HUDEP-2 (cell line): ENCODE measurements at regions not wholly inside any gene's neighbourhood (a gene's known extent, or its start where the extent isn't known, plus 50 kb on each side); places are given as distances from the start of the nearest gene placed in this dataset.
"Not testable (repeated sequence)": the region's sequence is repeated elsewhere in the genome, so short reads cannot be mapped to it uniquely, and the experiment has no call there.

Source experiments
- DNase-seq, 76 experiments: peaks; one replicate each; lab custom pipeline; 2025; ENCODE audit not compliant: unreplicated experiment in 76 of 76; lab: John Stamatoyannopoulos, UW

- DNase-seq: no peak
Measured at GRCh38 chr1:118479351-118479750, 294.3 kb upstream of the SPAG17 start.

GRCh38 chr1:118473825-118474224 lies 288.8 kb upstream of the SPAG17 start:
- DNase-seq: no peak

GRCh38 chr1:118464460-118464859 lies 279.4 kb upstream of the SPAG17 start:
- not testable (repeated sequence) for DNase-seq

GRCh38 chr1:118461154-118461553 lies 276.1 kb upstream of the SPAG17 start:
- DNase-seq: peak in 1 of 76 experiments; percentile 3

- no peak for DNase-seq
Measured at GRCh38 chr1:118459871-118460270, 274.8 kb upstream of the SPAG17 start.

- DNase-seq: not testable (repeated sequence)
Measured at GRCh38 chr1:118453856-118454255, 268.8 kb upstream of the SPAG17 start.

- no peak for DNase-seq
Measured at GRCh38 chr1:118445156-118445555, 260.1 kb upstream of the SPAG17 start.

- no peak for DNase-seq
Measured at GRCh38 chr1:118442214-118442613, 257.2 kb upstream of the SPAG17 start.

- no peak for DNase-seq
Measured at GRCh38 chr1:118437664-118438063, 252.6 kb upstream of the SPAG17 start.

- DNase-seq: no peak
Measured at GRCh38 chr1:118429856-118430255, 244.8 kb upstream of the SPAG17 start.

GRCh38 chr1:118421868-118422350 lies 236.9 kb upstream of the SPAG17 start:
- no peak for DNase-seq

GRCh38 chr1:118404024-118404423 lies 219.0 kb upstream of the SPAG17 start:
- no peak for DNase-seq

- DNase-seq: no peak
Measured at GRCh38 chr1:118397496-118397859, 212.4 kb upstream of the SPAG17 start.

- no peak for DNase-seq
Measured at GRCh38 chr1:118396829-118397495, 211.9 kb upstream of the SPAG17 start.

GRCh38 chr1:118396279-118396678 lies 211.3 kb upstream of the SPAG17 start:
- no peak for DNase-seq

GRCh38 chr1:118395430-118395991 lies 210.5 kb upstream of the SPAG17 start:
- no peak for DNase-seq

GRCh38 chr1:118390955-118391354 lies 205.9 kb upstream of the SPAG17 start:
- DNase-seq: no peak

- no peak for DNase-seq
Measured at GRCh38 chr1:118388301-118388959, 203.4 kb upstream of the SPAG17 start.

- DNase-seq: no peak
Measured at GRCh38 chr1:118381197-118381869, 196.3 kb upstream of the SPAG17 start.

- DNase-seq: not testable (repeated sequence)
Measured at GRCh38 chr1:118377183-118377582, 192.2 kb upstream of the SPAG17 start.

- no peak for DNase-seq
Measured at GRCh38 chr1:118371612-118372011, 186.6 kb upstream of the SPAG17 start.
